ENCODE measurements at regions not wholly inside any gene's neighbourhood (a gene's known extent, or its start where the extent isn't known, plus 50 kb on each side); places are given as distances from the start of the nearest gene placed in this dataset.

DNA sequence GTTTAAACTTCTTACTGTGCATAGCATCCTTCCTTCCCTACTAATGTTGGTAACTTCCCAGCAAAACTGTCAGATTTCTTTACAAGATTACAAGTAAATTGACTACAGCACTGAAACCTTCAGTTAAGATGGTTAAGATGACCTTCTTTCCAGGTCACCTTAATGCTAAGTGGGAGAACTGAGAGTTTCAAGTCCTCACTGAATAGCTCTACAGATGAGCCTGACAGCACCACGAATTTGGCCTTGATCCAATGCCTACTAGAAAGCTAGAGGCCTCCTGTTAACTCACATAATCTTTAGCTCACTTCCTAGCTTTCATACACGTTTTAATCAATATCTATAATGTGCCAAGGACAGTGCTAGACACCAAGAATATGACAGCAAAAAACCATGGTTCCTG lies 276.0 kb upstream of the PLD5 start:
- no peak for DNase-seq
- no peaks in the 10 kb centered on the region for H3K27me3 ChIP-seq (ENCODE audit: low read length)
- no peaks in the 10 kb centered on the region for H3K9me3 ChIP-seq (ENCODE audit: low read length)
- H3K27ac ChIP-seq (ENCODE audit: low read length): no peak overlapping the region
- no peaks in the 10 kb centered on the region for H3K9me2 ChIP-seq (replicated peaks; ENCODE audit: insufficient read depth, low read length)
- no peak overlapping the region for H3K9ac ChIP-seq (ENCODE audit: low read length)
- no peaks in the 10 kb centered on the region for H3K79me2 ChIP-seq (ENCODE audit: low read length)
- no peaks in the 10 kb centered on the region for H3K4me1 ChIP-seq (ENCODE audit: low read length)
- H3K36me3 ChIP-seq (ENCODE audit: insufficient read depth, low read length): no peaks in the 10 kb centered on the region
- no peaks in the 10 kb centered on the region for H4K20me1 ChIP-seq (ENCODE audit: insufficient read depth, low read depth, low read length)
- H3K4me3 ChIP-seq (ENCODE audit: low read length): no peak overlapping the region
- H2AFZ ChIP-seq (ENCODE audit: low read length): no peak overlapping the region
- no peak overlapping the region for H3K4me2 ChIP-seq (ENCODE audit: low read depth, low read length, poor library complexity, severe bottlenecking)

GRCh38 chr1:242797856-242798255 lies 273.4 kb upstream of the PLD5 start:
- no peak for DNase-seq
- Histone ChIP-seq H3K4me2 (ENCODE audit: low read depth, low read length, poor library complexity, severe bottlenecking) (no peak overlapping the region), H3K27ac (ENCODE audit: low read length) (no peak overlapping the region), H3K27me3 (ENCODE audit: low read length) (no peaks in the 10 kb centered on the region), H3K9me2 (replicated peaks; ENCODE audit: insufficient read depth, low read length) (no peaks in the 10 kb centered on the region), H4K20me1 (ENCODE audit: insufficient read depth, low read depth, low read length) (no peaks in the 10 kb centered on the region), H3K9me3 (ENCODE audit: low read length) (no peaks in the 10 kb centered on the region), H2AFZ (ENCODE audit: low read length) (no peak overlapping the region), H3K4me1 (ENCODE audit: low read length) (no peaks in the 10 kb centered on the region), H3K79me2 (ENCODE audit: low read length) (no peaks in the 10 kb centered on the region), H3K36me3 (ENCODE audit: insufficient read depth, low read length) (no peaks in the 10 kb centered on the region), H3K9ac (ENCODE audit: low read length) (no peak overlapping the region), H3K4me3 (ENCODE audit: low read length) (no peak overlapping the region)

DNA sequence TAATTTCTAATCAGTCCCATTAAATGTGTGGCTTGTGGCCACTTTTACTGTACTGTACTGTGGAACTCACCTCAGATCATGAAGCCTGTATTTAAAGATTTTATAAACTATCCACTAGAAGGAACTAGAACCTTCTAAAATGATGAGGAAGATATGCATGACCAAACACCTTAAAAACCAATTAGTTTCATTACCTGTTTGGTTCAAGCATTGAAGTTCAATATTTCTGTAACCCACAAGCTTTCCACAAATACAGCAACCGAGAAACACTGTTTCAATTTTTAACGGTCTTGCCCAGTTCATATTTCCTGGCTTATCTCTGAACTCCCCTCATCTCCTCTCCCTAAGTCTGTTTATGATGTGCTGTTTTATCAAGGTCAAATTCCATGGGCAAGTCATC lies 264.3 kb upstream of the PLD5 start:
- Histone ChIP-seq H3K27ac (ENCODE audit: low read length) (no peak overlapping the region), H3K79me2 (ENCODE audit: low read length) (no peaks in the 10 kb centered on the region), H3K4me2 (ENCODE audit: low read depth, low read length, poor library complexity, severe bottlenecking) (no peak overlapping the region), H3K9ac (ENCODE audit: low read length) (no peak overlapping the region), H2AFZ (ENCODE audit: low read length) (no peak overlapping the region), H3K9me3 (ENCODE audit: low read length) (no peaks in the 10 kb centered on the region), H3K9me2 (replicated peaks; ENCODE audit: insufficient read depth, low read length) (no peaks in the 10 kb centered on the region), H4K20me1 (ENCODE audit: insufficient read depth, low read depth, low read length) (no peaks in the 10 kb centered on the region), H3K27me3 (ENCODE audit: low read length) (no peaks in the 10 kb centered on the region), H3K4me1 (ENCODE audit: low read length) (no peaks in the 10 kb centered on the region), H3K4me3 (ENCODE audit: low read length) (no peak overlapping the region), H3K36me3 (ENCODE audit: insufficient read depth, low read length) (no peaks in the 10 kb centered on the region)
- no peak for DNase-seq

- Histone ChIP-seq H3K79me2 (ENCODE audit: low read length) (no peaks in the 10 kb centered on the region), H3K9me3 (ENCODE audit: low read length) (no peaks in the 10 kb centered on the region), H3K9me2 (replicated peaks; ENCODE audit: insufficient read depth, low read length) (no peaks in the 10 kb centered on the region), H3K4me2 (ENCODE audit: low read depth, low read length, poor library complexity, severe bottlenecking) (no peak overlapping the region), H3K4me1 (ENCODE audit: low read length) (no peaks in the 10 kb centered on the region), H3K27ac (ENCODE audit: low read length) (no peak overlapping the region), H3K27me3 (ENCODE audit: low read length) (no peaks in the 10 kb centered on the region), H3K36me3 (ENCODE audit: insufficient read depth, low read length) (no peaks in the 10 kb centered on the region), H3K9ac (ENCODE audit: low read length) (no peak overlapping the region), H3K4me3 (ENCODE audit: low read length) (no peak overlapping the region), H4K20me1 (ENCODE audit: insufficient read depth, low read depth, low read length) (no peaks in the 10 kb centered on the region), H2AFZ (ENCODE audit: low read length) (no peak overlapping the region)
- DNase-seq: no peak
Observed at GRCh38 chr1:242787968-242788367, 263.5 kb upstream of the PLD5 start.

- DNase-seq: no peak
- Histone ChIP-seq H3K36me3 (ENCODE audit: insufficient read depth, low read length) (no peaks in the 10 kb centered on the region), H3K4me2 (ENCODE audit: low read depth, low read length, poor library complexity, severe bottlenecking) (no peak overlapping the region), H3K79me2 (ENCODE audit: low read length) (no peaks in the 10 kb centered on the region), H4K20me1 (ENCODE audit: insufficient read depth, low read depth, low read length) (no peaks in the 10 kb centered on the region), H3K9me3 (ENCODE audit: low read length) (no peaks in the 10 kb centered on the region), H2AFZ (ENCODE audit: low read length) (no peak overlapping the region), H3K9ac (ENCODE audit: low read length) (no peak overlapping the region), H3K4me3 (ENCODE audit: low read length) (no peak overlapping the region), H3K27me3 (ENCODE audit: low read length) (no peaks in the 10 kb centered on the region), H3K9me2 (replicated peaks; ENCODE audit: insufficient read depth, low read length) (no peaks in the 10 kb centered on the region), H3K4me1 (ENCODE audit: low read length) (no peaks in the 10 kb centered on the region), H3K27ac (ENCODE audit: low read length) (no peak overlapping the region)
Observed at GRCh38 chr1:242784807-242785206, 260.3 kb upstream of the PLD5 start.

- Histone ChIP-seq H3K4me1 (ENCODE audit: low read length) (no peaks in the 10 kb centered on the region), H3K27ac (ENCODE audit: low read length) (no peak overlapping the region), H3K27me3 (ENCODE audit: low read length) (no peaks in the 10 kb centered on the region), H3K9ac (ENCODE audit: low read length) (no peak overlapping the region), H3K9me3 (ENCODE audit: low read length) (no peaks in the 10 kb centered on the region), H3K9me2 (replicated peaks; ENCODE audit: insufficient read depth, low read length) (no peaks in the 10 kb centered on the region), H3K4me2 (ENCODE audit: low read depth, low read length, poor library complexity, severe bottlenecking) (no peak overlapping the region), H3K4me3 (ENCODE audit: low read length) (no peak overlapping the region), H3K79me2 (ENCODE audit: low read length) (no peaks in the 10 kb centered on the region), H4K20me1 (ENCODE audit: insufficient read depth, low read depth, low read length) (no peaks in the 10 kb centered on the region), H2AFZ (ENCODE audit: low read length) (no peak overlapping the region), H3K36me3 (ENCODE audit: insufficient read depth, low read length) (no peaks in the 10 kb centered on the region)
- DNase-seq: no peak
Observed at GRCh38 chr1:242784084-242784483, 259.6 kb upstream of the PLD5 start.

DNA sequence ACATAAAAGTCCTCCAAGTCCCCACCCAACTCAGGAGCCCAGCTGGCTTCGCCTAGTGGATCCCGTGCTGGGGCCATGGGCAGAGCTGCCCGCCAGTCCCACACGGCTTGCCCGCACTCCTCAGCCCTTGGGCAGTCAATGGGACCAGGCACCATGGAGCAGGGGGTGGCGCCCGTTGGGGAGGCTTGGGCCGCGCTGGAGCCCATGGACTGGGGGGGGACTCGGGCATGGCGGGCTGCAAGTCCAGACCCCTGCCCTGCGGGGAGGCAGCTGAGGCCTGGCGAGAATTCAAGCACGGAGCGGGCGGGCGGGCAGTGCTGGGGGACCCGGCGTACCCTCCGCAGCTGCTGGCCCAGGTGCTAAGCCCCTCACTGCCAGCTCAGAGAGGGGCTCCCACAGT lies 249.8 kb upstream of the PLD5 start:
- DNase-seq: no peak
- Histone ChIP-seq H3K9ac (ENCODE audit: low read length) (no peak overlapping the region), H3K36me3 (ENCODE audit: insufficient read depth, low read length) (no peaks in the 10 kb centered on the region), H3K9me3 (ENCODE audit: low read length) (no peaks in the 10 kb centered on the region), H3K79me2 (ENCODE audit: low read length) (no peaks in the 10 kb centered on the region), H3K4me1 (ENCODE audit: low read length) (no peaks in the 10 kb centered on the region), H2AFZ (ENCODE audit: low read length) (no peak overlapping the region), H4K20me1 (ENCODE audit: insufficient read depth, low read depth, low read length) (no peaks in the 10 kb centered on the region), H3K27me3 (ENCODE audit: low read length) (no peaks in the 10 kb centered on the region), H3K27ac (ENCODE audit: low read length) (no peak overlapping the region), H3K4me2 (ENCODE audit: low read depth, low read length, poor library complexity, severe bottlenecking) (no peak overlapping the region), H3K4me3 (ENCODE audit: low read length) (no peak overlapping the region), H3K9me2 (replicated peaks; ENCODE audit: insufficient read depth, low read length) (no peaks in the 10 kb centered on the region)

DNA sequence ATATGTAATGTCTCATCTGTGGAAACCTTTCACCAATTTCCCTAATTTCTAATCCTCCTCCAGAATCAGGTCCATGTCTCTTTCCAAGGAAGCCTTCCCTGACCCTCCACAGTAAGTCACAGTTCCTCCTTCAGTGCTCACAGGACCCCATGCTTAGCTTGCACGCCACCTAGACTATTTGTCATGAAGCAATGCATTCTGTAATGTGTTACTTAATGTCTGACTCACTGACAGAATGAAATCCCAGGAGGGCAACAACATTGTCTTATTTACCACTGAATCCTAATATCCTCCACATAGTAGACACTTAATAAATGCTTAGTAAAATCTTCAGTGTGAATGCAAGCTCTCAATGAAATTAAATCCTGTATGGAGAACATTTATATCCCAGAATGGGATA lies 245.9 kb upstream of the PLD5 start:
- Histone ChIP-seq H3K4me3 (ENCODE audit: low read length) (no peak overlapping the region), H3K27ac (ENCODE audit: low read length) (no peak overlapping the region), H3K9me2 (replicated peaks; ENCODE audit: insufficient read depth, low read length) (no peaks in the 10 kb centered on the region), H3K79me2 (ENCODE audit: low read length) (no peaks in the 10 kb centered on the region), H4K20me1 (ENCODE audit: insufficient read depth, low read depth, low read length) (no peaks in the 10 kb centered on the region), H3K4me2 (ENCODE audit: low read depth, low read length, poor library complexity, severe bottlenecking) (no peak overlapping the region), H3K4me1 (ENCODE audit: low read length) (no peaks in the 10 kb centered on the region), H2AFZ (ENCODE audit: low read length) (no peak overlapping the region), H3K36me3 (ENCODE audit: insufficient read depth, low read length) (no peaks in the 10 kb centered on the region), H3K9ac (ENCODE audit: low read length) (no peak overlapping the region), H3K9me3 (ENCODE audit: low read length) (no peaks in the 10 kb centered on the region), H3K27me3 (ENCODE audit: low read length) (no peaks in the 10 kb centered on the region)
- no peak for DNase-seq

GRCh38 chr1:242764161-242764560 lies 239.7 kb upstream of the PLD5 start:
- H3K27ac ChIP-seq (ENCODE audit: low read length): no peak overlapping the region
- no peak overlapping the region for H3K9ac ChIP-seq (ENCODE audit: low read length)
- H3K79me2 ChIP-seq (ENCODE audit: low read length): no peaks in the 10 kb centered on the region
- H3K27me3 ChIP-seq (ENCODE audit: low read length): no peaks in the 10 kb centered on the region
- no peaks in the 10 kb centered on the region for H4K20me1 ChIP-seq (ENCODE audit: insufficient read depth, low read depth, low read length)
- no peak for DNase-seq
- no peak overlapping the region for H2AFZ ChIP-seq (ENCODE audit: low read length)
- no peaks in the 10 kb centered on the region for H3K36me3 ChIP-seq (ENCODE audit: insufficient read depth, low read length)
- no peak overlapping the region for H3K4me3 ChIP-seq (ENCODE audit: low read length)
- H3K9me2 ChIP-seq (replicated peaks; ENCODE audit: insufficient read depth, low read length): no peaks in the 10 kb centered on the region
- H3K9me3 ChIP-seq (ENCODE audit: low read length): no peaks in the 10 kb centered on the region
- no peak overlapping the region for H3K4me2 ChIP-seq (ENCODE audit: low read depth, low read length, poor library complexity, severe bottlenecking)
- no peaks in the 10 kb centered on the region for H3K4me1 ChIP-seq (ENCODE audit: low read length)

Measured in Karpas-422 (cell line).